Neural progenitor cell (in vitro differentiated cells): ENCODE measurements at regions not wholly inside any gene's neighbourhood (a gene's known extent, or its start where the extent isn't known, plus 50 kb on each side); places are given as distances from the start of the nearest gene placed in this dataset.

ENCODE experiments used
- DNase-seq: peaks from one replicate; pipeline ENCODE4 v3.0.0-alpha.2; 2016; ENCODE audit warnings: low spot score
- H2AFZ ChIP-seq: fragments of 200-600 bp; sonication (generic); replicated peaks from 2 replicates; pipeline ENCODE4 v1.6.1; 2016; ENCODE audit warnings: antibody characterized with exemption
- H3F3A ChIP-seq: fragments of 200-600 bp; sonication (generic); 2 replicates; pipeline ENCODE4 v1.6.1; 2016; ENCODE audit warnings: antibody characterized with exemption, low read depth
- H3K27ac ChIP-seq: fragments of 200-600 bp; sonication (generic); 2 replicates; pipeline ENCODE4 v1.5.1; 2016; ENCODE audit warnings: mild to moderate bottlenecking
- H3K27me3 ChIP-seq: fragments of 200-600 bp; sonication (generic); 2 replicates; pipeline ENCODE4 v1.6.1; 2016; ENCODE audit warnings: mild to moderate bottlenecking, moderate library complexity
- H3K36me3 ChIP-seq: fragments of 200-600 bp; sonication (generic); 2 replicates; pipeline ENCODE4 v1.5.1; 2016
- H3K4me1 ChIP-seq: fragments of 200-600 bp; sonication (generic); 2 replicates; pipeline ENCODE4 v1.6.1; 2016; ENCODE audit warnings: mixed run types
- H3K4me2 ChIP-seq: fragments of 200-600 bp; sonication (generic); 2 replicates; pipeline ENCODE4 v1.6.1; 2016
- H3K4me3 ChIP-seq: fragments of 200-600 bp; sonication (generic); 2 replicates; pipeline ENCODE4 v1.5.1; 2016
- H3K79me2 ChIP-seq: fragments of 200-600 bp; sonication (generic); 2 replicates; pipeline ENCODE4 v1.6.1; 2016; ENCODE audit warnings: low read depth
- H3K9ac ChIP-seq: fragments of 200-600 bp; sonication (generic); 2 replicates; pipeline ENCODE4 v1.6.1; 2016
- H3K9me3 ChIP-seq: fragments of 200-600 bp; sonication (generic); 2 replicates; pipeline ENCODE4 v1.5.1; 2016; ENCODE audit warnings: low read depth
- H4K20me1 ChIP-seq: fragments of 200-600 bp; sonication (generic); 2 replicates; pipeline ENCODE4 v1.6.1; 2016; ENCODE audit warnings: low read depth
- H3K27ac Mint-ChIP-seq: 3 replicates; pipeline ENCODE4 v1.8.0; 2021; ENCODE audit warnings: mixed read lengths
- H3K27me3 Mint-ChIP-seq: 2 replicates; pipeline ENCODE4 v1.8.0; 2022; ENCODE audit warnings: low read depth, mild to moderate bottlenecking, inconsistent platforms, moderate library complexity, mixed read lengths; ENCODE audit not compliant: insufficient read depth
- H3K36me3 Mint-ChIP-seq: 3 replicates; pipeline ENCODE4 v1.8.0; 2021; ENCODE audit warnings: mixed read lengths
- H3K4me1 Mint-ChIP-seq: 3 replicates; pipeline ENCODE4 v1.8.0; 2021; ENCODE audit warnings: mixed read lengths
- H3K4me3 Mint-ChIP-seq: 3 replicates; pipeline ENCODE4 v1.8.0; 2021; ENCODE audit warnings: mild to moderate bottlenecking, moderate library complexity, mixed read lengths
- H3K9me3 Mint-ChIP-seq: 3 replicates; pipeline ENCODE4 v1.8.0; 2020; ENCODE audit warnings: mixed read lengths
- CTCF ChIP-seq: fragments of 200-600 bp; sonication (generic); IDR thresholded peaks from 2 replicates; pipeline ENCODE4 v1.5.1; 2017; ENCODE audit warnings: antibody characterized with exemption, mild to moderate bottlenecking
- EZH2 ChIP-seq: fragments of 200-600 bp; sonication (generic); IDR thresholded peaks from 2 replicates; pipeline ENCODE4 v1.6.1; 2017; ENCODE audit warnings: antibody characterized with exemption, mild to moderate bottlenecking, moderate library complexity
- EZH2phosphoT487 ChIP-seq: fragments of 200-600 bp; sonication (generic); IDR thresholded peaks from 2 replicates; pipeline ENCODE4 v1.6.1; 2017; ENCODE audit warnings: antibody characterized with exemption

- H3K36me3 Mint-ChIP-seq: no peaks in the 10 kb centered on the region
- Histone ChIP-seq H3K27ac (no peak overlapping the region), H3K9ac (no peak overlapping the region), H3K4me3 (no peak overlapping the region), H4K20me1 (no peaks in the 10 kb centered on the region), H3K4me2 (no peak overlapping the region), H3F3A (no peaks in the 10 kb centered on the region), H2AFZ (no peak overlapping the region), H3K79me2 (no peaks in the 10 kb centered on the region), H3K4me1 (no peaks in the 10 kb centered on the region), H3K9me3 (no peaks in the 10 kb centered on the region), H3K36me3 (no peaks in the 10 kb centered on the region), H3K27me3 (no peaks in the 10 kb centered on the region)
- H3K27me3 Mint-ChIP-seq: peaks cover 2% of the 10 kb centered on the region
- no peak overlapping the region for H3K4me3 Mint-ChIP-seq
- peaks cover 5% of the 10 kb centered on the region for H3K9me3 Mint-ChIP-seq
- TF ChIP-seq CTCF (no peak), EZH2 (no peak), EZH2phosphoT487 (no peak)
- no peaks in the 10 kb centered on the region for H3K4me1 Mint-ChIP-seq
- no peak for DNase-seq
- H3K27ac Mint-ChIP-seq: no peak overlapping the region
Measured at GRCh38 chr17:70881093-70881492, 711.8 kb downstream of the KCNJ2 start.

- Histone ChIP-seq H3K4me3 (no peak overlapping the region), H3K36me3 (no peaks in the 10 kb centered on the region), H3K9ac (no peak overlapping the region), H2AFZ (no peak overlapping the region), H3K27me3 (no peaks in the 10 kb centered on the region), H3K4me2 (no peak overlapping the region), H4K20me1 (no peaks in the 10 kb centered on the region), H3K27ac (no peak overlapping the region), H3K9me3 (no peaks in the 10 kb centered on the region), H3K4me1 (no peaks in the 10 kb centered on the region), H3K79me2 (no peaks in the 10 kb centered on the region), H3F3A (no peaks in the 10 kb centered on the region)
- H3K9me3 Mint-ChIP-seq: peaks cover 5% of the 10 kb centered on the region
- no peaks in the 10 kb centered on the region for H3K4me1 Mint-ChIP-seq
- H3K4me3 Mint-ChIP-seq: no peak overlapping the region
- H3K27ac Mint-ChIP-seq: no peak overlapping the region
- no peak for DNase-seq
- H3K36me3 Mint-ChIP-seq: no peaks in the 10 kb centered on the region
- no peak for TF ChIP-seq EZH2phosphoT487
- TF ChIP-seq CTCF: no peak
- no peak for TF ChIP-seq EZH2
- peaks cover 5% of the 10 kb centered on the region for H3K27me3 Mint-ChIP-seq
Measured at GRCh38 chr17:70882504-70882903, 713.2 kb downstream of the KCNJ2 start.

GRCh38 chr17:70886648-70887047, 717.3 kb downstream of the KCNJ2 start:
- Mint-ChIP-seq H3K4me1 (no peaks in the 10 kb centered on the region), H3K27ac (no peak overlapping the region)
- TF ChIP-seq EZH2 (no peak), CTCF (no peak), EZH2phosphoT487 (no peak)

More at GRCh38 chr17:70886648-70887047, 717.3 kb downstream of the KCNJ2 start:
- no peak overlapping the region for H3K4me3 ChIP-seq
- peaks cover 5% of the 10 kb centered on the region for H3K9me3 Mint-ChIP-seq
- H3K36me3 ChIP-seq: no peaks in the 10 kb centered on the region
- no peak overlapping the region for H3K9ac ChIP-seq
- no peaks in the 10 kb centered on the region for H3K9me3 ChIP-seq
- H2AFZ ChIP-seq: no peak overlapping the region
- no peak overlapping the region for H3K4me2 ChIP-seq
- no peaks in the 10 kb centered on the region for H3K27me3 ChIP-seq
- H3K27me3 Mint-ChIP-seq: peaks cover 5% of the 10 kb centered on the region
- H3F3A ChIP-seq: no peaks in the 10 kb centered on the region
- H3K4me1 ChIP-seq: no peaks in the 10 kb centered on the region
- no peak for DNase-seq
- H3K27ac ChIP-seq: no peak overlapping the region
- H3K4me3 Mint-ChIP-seq: no peak overlapping the region
- H3K36me3 Mint-ChIP-seq: no peaks in the 10 kb centered on the region
- H4K20me1 ChIP-seq: no peaks in the 10 kb centered on the region
- no peaks in the 10 kb centered on the region for H3K79me2 ChIP-seq
